Gastroesophageal sphincter (tissue), 4 donors: ENCODE measurements at regions not wholly inside any gene's neighbourhood (a gene's known extent, or its start where the extent isn't known, plus 50 kb on each side); places are given as distances from the start of the nearest gene placed in this dataset.

Source experiments
- ATAC-seq: fragments of 150-250 bp; one replicate; pipeline ENCODE4 v1.9.1; 2016; ENCODE audit warnings: mild to moderate bottlenecking, moderate library complexity
- H3K27ac ChIP-seq, 4 donors: fragments of 200-600 bp; sonication (generic) in 3 of 4; 1 replicate in 3 of 4; 2 replicates in 1 of 4; pipeline ENCODE4 v1.5.1; 2016 to 2019
- H3K27me3 ChIP-seq: fragments of 200-600 bp; sonication (generic); one replicate; pipeline ENCODE4 v1.5.1; 2019
- H3K36me3 ChIP-seq, 2 donors: fragments of 200-600 bp; sonication (generic); one replicate each; pipeline ENCODE4 v1.5.1; 2019; ENCODE audit warnings: control low read depth in 1 of 2
- H3K4me1 ChIP-seq, 3 donors: fragments of 200-600 bp; sonication (generic); 1 replicate in 2 of 3; 2 replicates in 1 of 3; pipeline ENCODE4 v1.5.1; 2016 to 2019; ENCODE audit warnings: control low read depth in 2 of 3
- H3K4me3 ChIP-seq, 2 donors: fragments of 200-600 bp; sonication (generic); one replicate each; pipeline ENCODE4 v1.5.1; 2019; ENCODE audit warnings: mild to moderate bottlenecking in 1 of 2, moderate library complexity in 1 of 2
- H3K9me3 ChIP-seq, 3 donors: fragments of 200-600 bp; sonication (generic); one replicate each; pipeline ENCODE4 v1.5.1; 2017 to 2019; ENCODE audit warnings: control low read depth in 2 of 3
- CTCF ChIP-seq, 4 experiments: fragments of 200-600 bp in 2 of 4; fragments of 450-650 bp in 2 of 4; sonication (generic) in 1 of 4; IDR thresholded peaks; one replicate each; pipeline ENCODE4 v1.5.1; 2017 to 2019; ENCODE audit warnings: antibody characterized with exemption in 4 of 4, mild to moderate bottlenecking in 2 of 4, moderate library complexity in 2 of 4
- EP300 ChIP-seq: sonication (generic); formaldehyde crosslinking; IDR thresholded peaks from one replicate; pipeline ENCODE4 v1.6.1; 2017; ENCODE audit warnings: antibody characterized with exemption, mild to moderate bottlenecking
- POLR2A ChIP-seq, 2 donors: fragments of 450-650 bp; IDR thresholded peaks; one replicate each; pipeline ENCODE4 v1.6.1; 2017; ENCODE audit warnings: antibody characterized with exemption in 2 of 2, mild to moderate bottlenecking in 2 of 2, moderate library complexity in 1 of 2
- POLR2AphosphoS5 ChIP-seq: sonication (generic); formaldehyde crosslinking; IDR thresholded peaks from one replicate; pipeline ENCODE4 v1.6.1; 2017; ENCODE audit warnings: antibody characterized with exemption
- WGBS, 2 donors: methylation state at CpG; one replicate each; pipeline ENCODE4 v1.1.5; 2018; ENCODE audit warnings: low coverage in 1 of 2; 5-methylcytosine and 5-hydroxymethylcytosine counted together

- TF ChIP-seq POLR2A (IDR thresholded peaks at IDR 0.05): no peak
- TF ChIP-seq POLR2AphosphoS5: no peak
- TF ChIP-seq EP300: no peak
- no peak for TF ChIP-seq CTCF (IDR thresholded peaks at IDR 0.05)
- Histone ChIP-seq H3K27me3 (no peaks in the 10 kb centered on the region), H3K4me3 (no peak overlapping the region), H3K4me1 (no peaks in the 10 kb centered on the region), H3K9me3 (no peaks in the 10 kb centered on the region), H3K36me3 (no peaks in the 10 kb centered on the region), H3K27ac (no peak overlapping the region)
- ATAC-seq: no peak
Observed at GRCh38 chr1:221109930-221110329, 230.7 kb downstream of the HLX start.

- Histone ChIP-seq H3K27ac (no peak overlapping the region), H3K4me1 (peaks cover 4 to 14% (median 5%) of the 10 kb centered on the region in 3 donors), H3K36me3 (no peaks in the 10 kb centered on the region), H3K9me3 (no peaks in the 10 kb centered on the region), H3K27me3 (no peaks in the 10 kb centered on the region), H3K4me3 (no peak overlapping the region)
- WGBS, 2 donors: 73 to 88% methylated on average over 1 of the region's 1 CpG
- ATAC-seq: no peak
- no peak for TF ChIP-seq CTCF (IDR thresholded peaks at IDR 0.05)
- no peak for TF ChIP-seq POLR2A (IDR thresholded peaks at IDR 0.05)
- TF ChIP-seq POLR2AphosphoS5: no peak
- TF ChIP-seq EP300: no peak
Observed at GRCh38 chr1:221117133-221117532, 237.9 kb downstream of the HLX start.

GRCh38 chr1:221117548-221117951 lies 238.3 kb downstream of the HLX start:
- WGBS, 2 donors: 17 to 64% methylated on average over 3 of the region's 3 CpGs
- no peaks in the 10 kb centered on the region for H3K9me3 ChIP-seq
- peaks cover 4 to 14% (median 5%) of the 10 kb centered on the region in 3 donors for H3K4me1 ChIP-seq
- no peaks in the 10 kb centered on the region for H3K27me3 ChIP-seq
- no peak for TF ChIP-seq CTCF (IDR thresholded peaks at IDR 0.05)
- peak; percentile 21 for TF ChIP-seq POLR2AphosphoS5
- ATAC-seq: peak; percentile 72
- no peaks in the 10 kb centered on the region for H3K36me3 ChIP-seq
- H3K27ac ChIP-seq: no peak overlapping the region
- no peak overlapping the region for H3K4me3 ChIP-seq

GRCh38 chr1:221118176-221118937 lies 239.1 kb downstream of the HLX start:
- Histone ChIP-seq H3K36me3 (no peaks in the 10 kb centered on the region), H3K27ac (no peak overlapping the region), H3K4me1 (peaks cover 4 to 14% (median 5%) of the 10 kb centered on the region in 3 donors), H3K4me3 (no peak overlapping the region), H3K27me3 (no peaks in the 10 kb centered on the region), H3K9me3 (no peaks in the 10 kb centered on the region)
- TF ChIP-seq CTCF (IDR thresholded peaks at IDR 0.05): no peak
- TF ChIP-seq POLR2A (IDR thresholded peaks at IDR 0.05): no peak
- no peak for TF ChIP-seq POLR2AphosphoS5
- TF ChIP-seq EP300: no peak
- 33 to 59% methylated on average over 3 of the region's 3 CpGs for WGBS, 2 donors
- no peak for ATAC-seq

GRCh38 chr1:221118938-221119320 lies 239.7 kb downstream of the HLX start:
- TF ChIP-seq POLR2AphosphoS5 (no peak), POLR2A (IDR thresholded peaks at IDR 0.05) (no peak), CTCF (IDR thresholded peaks at IDR 0.05) (no peak), EP300 (no peak)
- no peaks in the 10 kb centered on the region for H3K36me3 ChIP-seq
- no peak for ATAC-seq
- H3K27me3 ChIP-seq: no peaks in the 10 kb centered on the region
- H3K9me3 ChIP-seq: no peaks in the 10 kb centered on the region
- H3K4me3 ChIP-seq: no peak overlapping the region
- 100% methylated on average over 1 of the region's 1 CpG for WGBS, 2 donors
- peaks cover 4 to 14% (median 5%) of the 10 kb centered on the region in 3 donors for H3K4me1 ChIP-seq
- H3K27ac ChIP-seq: no peak overlapping the region
